Fibroblast of skin of left quadriceps (primary cell): ENCODE measurements at regions not wholly inside any gene's neighbourhood (a gene's known extent, or its start where the extent isn't known, plus 50 kb on each side); places are given as distances from the start of the nearest gene placed in this dataset.

Experiments used
- DNase-seq, 2 experiments: peaks; one replicate each; pipeline ENCODE4 v3.0.0-alpha.2; 2013; ENCODE audit warnings: low read depth in 2 of 2

- DNase-seq: no peak
Observed at GRCh38 chr6:14693301-14694192, 552.3 kb upstream of the JARID2 start.

- DNase-seq: no peak
Observed at GRCh38 chr6:14694308-14694707, 551.6 kb upstream of the JARID2 start.

GRCh38 chr6:14695579-14695978 is 550.3 kb upstream of the JARID2 start:
- no peak for DNase-seq

- DNase-seq: no peak
Observed at GRCh38 chr6:14696367-14696766, 549.5 kb upstream of the JARID2 start.

- no peak for DNase-seq
Observed at GRCh38 chr6:14697427-14697826, 548.4 kb upstream of the JARID2 start.

- DNase-seq: no peak
Observed at GRCh38 chr6:14699803-14700601, 545.9 kb upstream of the JARID2 start.

- no peak for DNase-seq
Observed at GRCh38 chr6:14701946-14702345, 543.9 kb upstream of the JARID2 start.

- no peak for DNase-seq
Observed at GRCh38 chr6:14702678-14703077, 543.2 kb upstream of the JARID2 start.

GRCh38 chr6:14703586-14703985 is 542.3 kb upstream of the JARID2 start:
- DNase-seq: no peak

- no peak for DNase-seq
Observed at GRCh38 chr6:14704383-14705271, 541.2 kb upstream of the JARID2 start.

GRCh38 chr6:14705841-14706377 is 540.0 kb upstream of the JARID2 start:
- no peak for DNase-seq

GRCh38 chr6:14706378-14706929 is 539.4 kb upstream of the JARID2 start:
- DNase-seq: peak; percentile 78 to 82

GRCh38 chr6:14707276-14707675 is 538.6 kb upstream of the JARID2 start:
- DNase-seq: no peak

GRCh38 chr6:14707971-14708465 is 537.9 kb upstream of the JARID2 start:
- DNase-seq: no peak

- no peak for DNase-seq
Observed at GRCh38 chr6:14709066-14709670, 536.7 kb upstream of the JARID2 start.

GRCh38 chr6:14709900-14710299 is 536.0 kb upstream of the JARID2 start:
- DNase-seq: no peak

GRCh38 chr6:14710421-14710820 is 535.4 kb upstream of the JARID2 start:
- DNase-seq: no peak

- DNase-seq: peak; percentile 71 to 73
Observed at GRCh38 chr6:14711056-14711703, 534.7 kb upstream of the JARID2 start.

GRCh38 chr6:14711704-14712379 is 534.0 kb upstream of the JARID2 start:
- DNase-seq: no peak
